GM18867 (cell line): ENCODE measurements at regions not wholly inside any gene's neighbourhood (a gene's known extent, or its start where the extent isn't known, plus 50 kb on each side); places are given as distances from the start of the nearest gene placed in this dataset.

Source experiments
- ATAC-seq: cut with Tn5 transposase; IDR thresholded peaks from one replicate; pipeline ENCODE4 v1.9.1; 2021; ENCODE audit warnings: mild to moderate bottlenecking, moderate library complexity; ENCODE audit not compliant: unreplicated experiment

GRCh38 chr15:37679627-37680026 lies 254.8 kb upstream of the TMCO5A start:
- ATAC-seq = peak; percentile 78

DNA sequence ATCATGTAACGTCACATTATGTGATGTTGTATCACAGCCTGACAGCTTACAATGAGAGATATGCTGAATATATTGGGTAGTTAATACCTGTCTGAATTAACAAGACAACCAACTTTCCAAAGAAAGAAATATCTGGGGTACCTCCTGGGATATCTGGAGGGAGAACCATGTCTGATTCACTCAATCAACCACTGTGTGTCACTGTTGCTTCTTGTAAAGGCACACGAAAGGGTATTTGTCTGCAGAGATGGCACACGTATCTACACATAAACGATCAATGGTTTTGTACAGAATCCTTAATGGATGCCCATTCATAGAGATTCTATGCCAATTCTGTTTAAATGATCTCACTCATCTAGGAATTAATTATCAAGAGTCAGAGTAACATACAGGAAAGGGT lies 252.1 kb upstream of the TMCO5A start:
- ATAC-seq = no peak

- no peak for ATAC-seq
Observed at GRCh38 chr15:37691911-37692310, 242.5 kb upstream of the TMCO5A start.

DNA sequence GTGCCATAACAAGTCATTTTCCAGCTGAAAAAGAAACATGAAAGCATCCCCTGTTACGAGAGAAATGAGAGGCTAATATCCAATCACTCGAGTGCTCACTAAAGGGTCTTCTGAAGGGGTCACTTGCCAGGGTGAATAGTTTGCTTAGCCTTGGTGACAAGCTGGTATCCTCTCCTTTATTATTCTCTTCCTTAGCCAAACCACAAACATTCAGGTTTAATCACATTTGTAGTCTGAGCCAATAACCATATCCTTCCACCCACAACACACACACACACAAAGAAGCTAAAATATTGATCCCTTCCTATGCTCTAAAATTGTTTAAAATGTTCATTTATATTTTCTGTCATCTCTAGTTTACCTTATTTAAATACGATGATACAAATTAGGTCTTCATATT lies 240.5 kb upstream of the TMCO5A start:
- no peak for ATAC-seq

DNA sequence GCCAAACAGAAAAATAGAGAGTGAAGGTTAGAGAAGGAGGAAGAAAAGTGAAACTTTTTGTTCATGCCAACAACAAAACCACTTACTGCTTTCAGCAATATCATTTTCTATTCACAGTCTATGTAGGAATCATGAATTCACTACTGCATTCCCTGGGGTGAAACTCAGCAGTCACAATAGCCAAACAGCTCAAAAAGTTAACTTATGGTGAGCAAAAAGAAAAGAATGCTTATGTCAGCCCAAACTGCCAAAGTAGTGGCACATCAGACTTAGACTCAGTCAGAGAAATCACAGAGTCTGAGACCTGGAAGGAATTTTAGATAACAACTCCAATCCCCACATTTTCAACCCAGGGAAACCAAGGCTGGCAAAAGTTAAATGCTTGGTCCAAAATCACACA lies 238.7 kb upstream of the TMCO5A start:
- ATAC-seq = no peak

- ATAC-seq = no peak
Observed at GRCh38 chr15:37698679-37699078, 235.8 kb upstream of the TMCO5A start.

GRCh38 chr15:37701230-37701629 lies 233.2 kb upstream of the TMCO5A start:
- ATAC-seq = no peak

GRCh38 chr15:37709669-37710068 lies 224.8 kb upstream of the TMCO5A start:
- no peak for ATAC-seq

- no peak for ATAC-seq
Observed at GRCh38 chr15:37715101-37715500, 219.3 kb upstream of the TMCO5A start.

DNA sequence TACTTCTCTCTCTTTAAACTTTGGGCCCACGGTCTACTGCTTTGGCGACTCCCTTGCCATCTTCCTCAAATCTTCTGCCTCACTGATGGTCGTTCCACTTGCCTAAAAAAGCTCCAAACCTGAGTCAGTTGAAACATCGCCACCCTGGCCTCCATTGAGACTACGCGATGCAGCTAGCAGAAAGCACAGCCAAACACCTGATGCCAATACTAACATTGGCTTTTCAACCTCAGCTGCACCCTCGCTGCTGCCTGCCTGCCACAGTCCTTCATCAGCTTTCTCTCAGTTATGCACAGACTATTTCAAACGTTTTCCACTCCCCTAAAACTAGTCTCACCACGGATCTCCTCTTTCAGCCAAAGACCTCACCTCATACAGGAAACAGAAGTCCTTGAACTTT lies 214.2 kb upstream of the TMCO5A start:
- no peak for ATAC-seq

GRCh38 chr15:37731146-37731746 lies 203.2 kb upstream of the TMCO5A start:
- ATAC-seq = no peak

- no peak for ATAC-seq
Observed at GRCh38 chr15:37733628-37734027, 200.8 kb upstream of the TMCO5A start.

GRCh38 chr15:37740623-37741141 lies 193.8 kb upstream of the TMCO5A start:
- ATAC-seq = no peak

- no peak for ATAC-seq
Observed at GRCh38 chr15:37743826-37744225, 190.6 kb upstream of the TMCO5A start.

DNA sequence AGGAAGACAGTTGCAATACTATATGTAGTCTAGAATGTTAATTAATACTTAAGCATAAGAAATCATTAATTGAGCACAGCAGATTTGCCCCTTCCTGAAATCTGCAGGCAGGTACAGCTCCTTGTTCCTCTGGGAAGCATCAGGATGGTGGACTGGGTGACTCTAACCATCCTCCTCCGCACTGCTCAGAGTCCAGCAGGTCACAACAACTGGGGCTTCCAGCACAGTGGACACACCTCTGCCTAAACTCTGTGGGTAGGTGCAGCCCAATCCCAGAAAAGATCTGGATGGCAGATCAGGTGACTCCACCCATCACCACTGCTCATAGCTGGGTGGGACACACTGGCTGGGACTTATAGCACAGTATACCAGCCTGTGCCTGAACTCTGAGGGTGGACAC lies 189.9 kb upstream of the TMCO5A start:
- no peak for ATAC-seq

DNA sequence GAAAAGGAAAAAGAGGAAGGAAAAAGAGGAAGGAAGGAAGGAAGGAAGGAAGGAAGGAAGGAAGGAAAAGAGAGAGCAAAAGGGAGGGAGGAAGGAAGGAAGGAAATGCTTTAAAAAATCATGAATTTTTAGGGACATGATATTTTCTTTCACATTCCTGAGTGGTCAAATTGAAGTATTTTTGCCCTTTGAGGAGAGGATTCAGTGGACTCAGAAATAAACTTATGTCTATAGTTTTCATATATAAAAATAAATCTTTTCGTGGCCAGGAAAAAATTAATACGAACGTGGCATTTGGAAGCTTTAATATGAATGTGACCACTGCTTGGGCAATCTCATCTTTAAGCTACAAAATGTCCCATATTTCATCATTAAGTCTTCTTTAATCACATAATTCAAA lies 183.0 kb upstream of the TMCO5A start:
- ATAC-seq = no peak

- ATAC-seq = no peak
Observed at GRCh38 chr15:37756407-37756806, 178.0 kb upstream of the TMCO5A start.

DNA sequence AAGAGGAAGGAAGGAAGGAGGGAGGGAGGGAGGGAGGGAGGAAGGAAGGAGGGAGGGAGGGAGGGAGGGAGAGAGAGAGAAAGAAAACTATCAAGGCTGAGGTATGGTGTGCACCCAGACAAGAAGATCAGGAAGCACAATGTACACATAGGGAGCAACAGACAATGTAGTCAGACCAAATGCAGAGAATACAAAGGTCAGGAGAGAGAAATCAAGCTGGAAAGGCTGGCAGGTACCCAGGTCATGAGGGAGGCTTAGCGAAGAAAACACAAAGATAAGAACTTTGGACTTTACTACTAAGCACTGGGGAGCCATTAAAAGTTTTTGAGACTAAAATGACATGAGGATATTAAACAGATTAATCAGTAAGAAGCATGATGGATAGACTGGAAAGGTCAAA lies 176.0 kb upstream of the TMCO5A start:
- ATAC-seq = no peak

DNA sequence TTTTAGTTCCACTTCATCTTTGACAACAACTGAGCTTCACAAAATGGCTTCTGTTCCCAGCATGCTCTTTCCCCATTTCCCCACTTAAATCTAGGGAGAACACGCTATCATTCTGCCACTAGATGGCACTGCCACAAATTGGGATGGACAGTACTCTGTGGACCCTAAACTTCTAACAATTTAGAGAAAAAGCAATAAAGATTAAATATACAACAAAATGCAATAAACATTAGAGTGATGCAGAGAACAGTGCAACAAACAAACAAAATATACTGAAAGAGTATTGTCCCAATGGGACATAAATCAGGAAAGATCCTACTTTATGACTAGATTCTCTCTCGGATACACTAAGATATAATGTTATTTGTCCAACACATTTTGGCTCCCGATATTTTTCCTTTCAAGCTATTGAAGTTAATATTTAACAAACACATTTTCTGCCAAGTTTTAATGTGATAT lies 169.7 kb upstream of the TMCO5A start:
- peak; percentile 63 for ATAC-seq

- no peak for ATAC-seq
Observed at GRCh38 chr15:37765786-37766185, 168.7 kb upstream of the TMCO5A start.

DNA sequence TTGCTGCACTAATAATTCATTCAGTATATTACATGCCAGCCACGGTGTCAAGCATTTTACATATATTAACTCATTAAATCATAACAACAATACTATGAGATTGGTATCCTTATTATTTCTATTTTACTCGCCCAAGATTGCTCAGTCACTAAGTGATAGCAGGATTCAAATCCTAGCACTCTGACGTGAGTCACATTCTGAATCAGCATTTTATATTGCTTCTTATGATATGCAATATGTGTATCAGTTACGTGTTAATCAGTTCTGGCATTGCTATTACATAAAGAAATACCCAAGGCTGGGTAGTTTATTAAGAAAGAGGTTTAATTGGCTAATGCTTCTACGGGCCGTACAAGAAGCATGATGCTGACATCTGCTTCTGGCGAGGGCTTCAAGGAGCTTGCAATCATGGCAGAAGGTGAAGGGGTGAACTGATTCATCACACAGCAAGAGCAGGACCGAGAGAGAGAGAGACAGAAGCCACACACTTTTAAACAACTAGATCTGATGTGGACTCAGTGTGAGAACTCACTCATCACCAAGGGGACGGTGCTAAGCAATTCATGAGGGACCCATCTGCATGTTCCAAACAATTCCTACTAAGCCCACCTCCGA lies 166.5 kb upstream of the TMCO5A start:
- no peak for ATAC-seq

DNA sequence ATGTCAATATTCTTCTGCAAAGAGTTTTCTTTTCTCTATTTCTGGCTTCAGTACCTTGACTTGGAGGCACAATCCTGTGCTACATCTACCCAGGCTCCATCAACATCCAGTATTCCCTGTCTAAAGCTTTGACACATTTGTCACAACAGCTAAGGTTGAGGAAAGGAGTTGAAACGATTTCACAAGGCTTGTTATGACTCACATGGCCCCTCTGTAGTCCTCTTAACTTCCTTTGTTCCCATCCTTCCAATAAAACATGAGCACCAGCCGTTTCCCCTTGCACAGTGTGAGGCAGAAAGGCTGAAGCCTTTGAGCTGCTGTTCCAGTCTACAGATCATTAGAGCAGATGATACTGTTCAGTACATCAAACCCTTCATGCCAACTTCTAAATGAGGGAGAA lies 163.0 kb upstream of the TMCO5A start:
- ATAC-seq = no peak
